ENCODE measurements at regions not wholly inside any gene's neighbourhood (a gene's known extent, or its start where the extent isn't known, plus 50 kb on each side); places are given as distances from the start of the nearest gene placed in this dataset.

- CTCF ChIA-PET, result no interaction called here
- Histone ChIP-seq H3K9me3 (ENCODE audit: control insufficient read depth, insufficient read depth, low read depth, low read length) (no peaks in the 10 kb centered on the region), H3K4me1 (ENCODE audit: control insufficient read depth, insufficient read depth, low read length) (no peaks in the 10 kb centered on the region), H3K27ac (ENCODE audit: extremely low read depth, low read depth, low read length) (no peak overlapping the region), H3K4me3 (ENCODE audit: low read depth, low read length) (no peak overlapping the region), H3K36me3 (ENCODE audit: control insufficient read depth in 2 of 2, insufficient read depth in 1 of 2, low read length in 2 of 2) (no peaks in the 10 kb centered on the region)
- TF ChIP-seq ZNF555 (tag by site-specific recombination; conservative IDR thresholded peaks at IDR 0.05), result no peak
- TF ChIP-seq, protein P1, sequence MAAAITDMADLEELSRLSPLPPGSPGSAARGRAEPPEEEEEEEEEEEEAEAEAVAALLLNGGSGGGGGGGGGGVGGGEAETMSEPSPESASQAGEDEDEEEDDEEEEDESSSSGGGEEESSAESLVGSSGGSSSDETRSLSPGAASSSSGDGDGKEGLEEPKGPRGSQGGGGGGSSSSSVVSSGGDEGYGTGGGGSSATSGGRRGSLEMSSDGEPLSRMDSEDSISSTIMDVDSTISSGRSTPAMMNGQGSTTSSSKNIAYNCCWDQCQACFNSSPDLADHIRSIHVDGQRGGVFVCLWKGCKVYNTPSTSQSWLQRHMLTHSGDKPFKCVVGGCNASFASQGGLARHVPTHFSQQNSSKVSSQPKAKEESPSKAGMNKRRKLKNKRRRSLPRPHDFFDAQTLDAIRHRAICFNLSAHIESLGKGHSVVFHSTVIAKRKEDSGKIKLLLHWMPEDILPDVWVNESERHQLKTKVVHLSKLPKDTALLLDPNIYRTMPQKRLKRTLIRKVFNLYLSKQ (tag by site-specific recombination; IDR thresholded peaks at IDR 0.05; ENCODE audit: borderline replicate concordance), result no peak
- TF ChIP-seq ZNF362 (tag by site-specific recombination; IDR thresholded peaks at IDR 0.05), result no peak
- TF ChIP-seq PRDM1 (tag by site-specific recombination; IDR thresholded peaks at IDR 0.05), result no peak
- no peak for TF ChIP-seq TCF7L2 (IDR thresholded peaks at IDR 0.05; ENCODE audit: borderline replicate concordance, low read depth, low read length)
- no peak for TF ChIP-seq ZNF133 (tag by site-specific recombination; IDR thresholded peaks at IDR 0.05)
- TF ChIP-seq ZFHX2 (tag by site-specific recombination; conservative IDR thresholded peaks at IDR 0.05), result no peak
- TF ChIP-seq ZNF302 (tag by site-specific recombination; IDR thresholded peaks at IDR 0.05; ENCODE audit: low read depth), result no peak
- no peak for TF ChIP-seq ZNF292 (tag by site-specific recombination; IDR thresholded peaks at IDR 0.05; ENCODE audit: borderline replicate concordance, low read depth)
- POLR2A ChIA-PET, result no interaction called here
These were observed 724.6 kb upstream of the TYRP1 start for GRCh38 chr9:11968631-11969030.

GRCh38 chr9:11973011-11973410, 720.2 kb upstream of the TYRP1 start:
- POLR2A ChIA-PET, result no interaction called here

More at GRCh38 chr9:11973011-11973410, 720.2 kb upstream of the TYRP1 start:
- Histone ChIP-seq H3K4me3 (ENCODE audit: low read depth, low read length) (no peak overlapping the region), H3K27ac (ENCODE audit: extremely low read depth, low read depth, low read length) (no peak overlapping the region), H3K4me1 (ENCODE audit: control insufficient read depth, insufficient read depth, low read length) (no peaks in the 10 kb centered on the region), H3K9me3 (ENCODE audit: control insufficient read depth, insufficient read depth, low read depth, low read length) (no peaks in the 10 kb centered on the region), H3K36me3 (ENCODE audit: control insufficient read depth in 2 of 2, insufficient read depth in 1 of 2, low read length in 2 of 2) (no peaks in the 10 kb centered on the region)
- CTCF ChIA-PET, result no interaction called here
- TF ChIP-seq, protein P2, sequence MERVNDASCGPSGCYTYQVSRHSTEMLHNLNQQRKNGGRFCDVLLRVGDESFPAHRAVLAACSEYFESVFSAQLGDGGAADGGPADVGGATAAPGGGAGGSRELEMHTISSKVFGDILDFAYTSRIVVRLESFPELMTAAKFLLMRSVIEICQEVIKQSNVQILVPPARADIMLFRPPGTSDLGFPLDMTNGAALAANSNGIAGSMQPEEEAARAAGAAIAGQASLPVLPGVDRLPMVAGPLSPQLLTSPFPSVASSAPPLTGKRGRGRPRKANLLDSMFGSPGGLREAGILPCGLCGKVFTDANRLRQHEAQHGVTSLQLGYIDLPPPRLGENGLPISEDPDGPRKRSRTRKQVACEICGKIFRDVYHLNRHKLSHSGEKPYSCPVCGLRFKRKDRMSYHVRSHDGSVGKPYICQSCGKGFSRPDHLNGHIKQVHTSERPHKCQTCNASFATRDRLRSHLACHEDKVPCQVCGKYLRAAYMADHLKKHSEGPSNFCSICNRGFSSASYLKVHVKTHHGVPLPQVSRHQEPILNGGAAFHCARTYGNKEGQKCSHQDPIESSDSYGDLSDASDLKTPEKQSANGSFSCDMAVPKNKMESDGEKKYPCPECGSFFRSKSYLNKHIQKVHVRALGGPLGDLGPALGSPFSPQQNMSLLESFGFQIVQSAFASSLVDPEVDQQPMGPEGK (tag by site-specific recombination; IDR thresholded peaks at IDR 0.05), result no peak
- TF ChIP-seq ZNF544 (tag by site-specific recombination; IDR thresholded peaks at IDR 0.05), result no peak
- no peak for TF ChIP-seq ZSCAN23 (tag by site-specific recombination; IDR thresholded peaks at IDR 0.05)
- TF ChIP-seq REST (tag by site-specific recombination; IDR thresholded peaks at IDR 0.05), result no peak
- no peak for TF ChIP-seq ZEB2 (tag by site-specific recombination; IDR thresholded peaks at IDR 0.05)
- TF ChIP-seq, protein P3, sequence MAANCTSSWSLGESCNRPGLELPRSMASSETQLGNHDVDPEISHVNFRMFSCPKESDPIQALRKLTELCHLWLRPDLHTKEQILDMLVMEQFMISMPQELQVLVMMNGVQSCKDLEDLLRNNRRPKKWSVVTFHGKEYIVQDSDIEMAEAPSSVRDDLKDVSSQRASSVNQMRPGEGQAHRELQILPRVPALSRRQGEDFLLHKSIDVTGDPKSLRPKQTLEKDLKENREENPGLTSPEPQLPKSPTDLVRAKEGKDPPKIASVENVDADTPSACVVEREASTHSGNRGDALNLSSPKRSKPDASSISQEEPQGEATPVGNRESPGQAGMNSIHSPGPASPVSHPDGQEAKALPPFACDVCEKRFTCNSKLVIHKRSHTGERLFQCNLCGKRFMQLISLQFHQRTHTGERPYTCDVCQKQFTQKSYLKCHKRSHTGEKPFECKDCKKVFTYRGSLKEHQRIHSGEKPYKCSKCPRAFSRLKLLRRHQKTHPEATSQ (tag by site-specific recombination; IDR thresholded peaks at IDR 0.05), result no peak
- TF ChIP-seq SCRT2 (tag by site-specific recombination; IDR thresholded peaks at IDR 0.05), result no peak
- no peak for TF ChIP-seq MEIS1 (CRISPR knock-in tag; IDR thresholded peaks at IDR 0.05; ENCODE audit: borderline replicate concordance)
- no peak for TF ChIP-seq ZNF704 (tag by site-specific recombination; IDR thresholded peaks at IDR 0.05)
- TF ChIP-seq ZNF2 (tag by site-specific recombination; IDR thresholded peaks at IDR 0.05), result no peak
- TF ChIP-seq ZNF449 (tag by site-specific recombination; IDR thresholded peaks at IDR 0.05), result no peak
- no peak for TF ChIP-seq ZNF266 (tag by site-specific recombination; IDR thresholded peaks at IDR 0.05; ENCODE audit: low read depth)
- TF ChIP-seq ZNF473 (tag by site-specific recombination; IDR thresholded peaks at IDR 0.05), result no peak
- no peak for TF ChIP-seq ZNF621 (tag by site-specific recombination; IDR thresholded peaks at IDR 0.05)

Measured in HEK293 (cell line).